B cell (primary cell): ENCODE measurements at regions not wholly inside any gene's neighbourhood (a gene's known extent, or its start where the extent isn't known, plus 50 kb on each side); places are given as distances from the start of the nearest gene placed in this dataset.

Source experiments
- ATAC-seq: fragments of 200-7000 bp; cut with Tn5 transposase; one replicate; pipeline ENCODE4 v1.10.0; 2021; ENCODE audit warnings: low read depth, mild to moderate bottlenecking, moderate number of reproducible peaks, moderate library complexity
- CTCF ChIA-PET: fragments of 350-600 bp; sonication (Branson Sonifier 250); formaldehyde crosslinking; loops from one replicate; lab custom pipeline; 2021; ENCODE audit warnings: antibody characterized with exemption, inconsistent platforms; lab: Charles Lee
- POLR2A ChIA-PET: fragments of 350-600 bp; sonication (Branson Sonifier 250); formaldehyde crosslinking; loops from one replicate; lab custom pipeline; 2021; ENCODE audit warnings: antibody characterized with exemption; lab: Charles Lee
- DNase-seq: peaks from one replicate; pipeline ENCODE4 v3.0.0; 2013
- H2AFZ ChIP-seq: 2 replicates; pipeline ENCODE4 v1.6.1; 2012; ENCODE audit warnings: mild to moderate bottlenecking, low read depth, low read length; ENCODE audit not compliant: insufficient read depth, poor library complexity, severe bottlenecking
- H3K27ac ChIP-seq, 2 donors: 1 replicate in 1 of 2; 2 replicates in 1 of 2; pipeline ENCODE4 v1.5.1; 2012 to 2013; ENCODE audit warnings: low read length in 2 of 2, mild to moderate bottlenecking in 2 of 2, moderate library complexity in 1 of 2
- H3K27me3 ChIP-seq, 4 experiments: fragments of 200-600 bp in 1 of 4; sonication (generic) in 1 of 4; replicated peaks in 1 of 4; 1 replicate in 2 of 4; 2 replicates in 2 of 4; pipeline versions ENCODE4 v1.6.1 to v1.7.0; 2013 to 2016; ENCODE audit warnings: low read length in 3 of 4, mild to moderate bottlenecking in 2 of 4, mixed read lengths in 1 of 4, moderate library complexity in 1 of 4; ENCODE audit not compliant: insufficient read depth in 4 of 4, control insufficient read depth in 3 of 4; ENCODE audit errors: control extremely low read depth in 1 of 4
- H3K36me3 ChIP-seq, 2 experiments: replicated peaks in 1 of 2; 1 replicate in 1 of 2; 2 replicates in 1 of 2; pipeline versions ENCODE4 v1.6.1 to v1.7.1; 2013; ENCODE audit warnings: low read length in 1 of 2; ENCODE audit not compliant: insufficient read depth in 2 of 2, control insufficient read depth in 1 of 2; ENCODE audit errors: control extremely low read depth in 1 of 2, extremely low read depth in 1 of 2
- H3K4me1 ChIP-seq, 2 donors: fragments of 200-600 bp in 1 of 2; sonication (generic) in 1 of 2; 1 replicate in 1 of 2; 2 replicates in 1 of 2; pipeline versions ENCODE4 v1.5.1 to v1.6.1; 2013 to 2017; ENCODE audit warnings: low read length in 2 of 2; ENCODE audit not compliant: control insufficient read depth in 2 of 2, insufficient read depth in 2 of 2
- H3K4me2 ChIP-seq: replicated peaks from 2 replicates; pipeline ENCODE3; 2012; ENCODE audit warnings: mild to moderate bottlenecking, low read depth, low read length; ENCODE audit not compliant: poor library complexity, severe bottlenecking
- H3K4me3 ChIP-seq, 5 experiments: fragments of 200-600 bp in 1 of 5; sonication (generic) in 1 of 5; 1 replicate in 3 of 5; 2 replicates in 2 of 5; pipeline versions ENCODE4 v1.5.1 to v1.7.0; 2011 to 2016; ENCODE audit warnings: low read length in 4 of 5, mild to moderate bottlenecking in 4 of 5, low read depth in 2 of 5, control low read depth in 1 of 5, moderate library complexity in 1 of 5; ENCODE audit not compliant: insufficient read depth in 1 of 5; ENCODE audit errors: control extremely low read depth in 1 of 5, extremely low read depth in 1 of 5
- H3K79me2 ChIP-seq: fragments of 200-600 bp; sonication (generic); one replicate; pipeline ENCODE4 v1.6.0; 2016; ENCODE audit warnings: low read length; ENCODE audit not compliant: control insufficient read depth, insufficient read depth
- H3K9ac ChIP-seq: fragments of 200-600 bp; sonication (generic); 2 replicates; pipeline ENCODE4 v1.6.1; 2017; ENCODE audit warnings: mild to moderate bottlenecking, low read length, moderate library complexity
- H3K9me3 ChIP-seq, 3 donors: one replicate each; pipeline versions ENCODE4 v1.6.1 to v1.7.1; 2013; ENCODE audit warnings: low read length in 2 of 3; ENCODE audit not compliant: control insufficient read depth in 2 of 3, insufficient read depth in 1 of 3; ENCODE audit errors: control extremely low read depth in 1 of 3
- H4K20me1 ChIP-seq: 2 replicates; pipeline ENCODE4 v1.6.0; 2012; ENCODE audit warnings: mild to moderate bottlenecking, low read length; ENCODE audit not compliant: insufficient read depth, control insufficient read depth, poor library complexity, severe bottlenecking
- H3K27ac Mint-ChIP-seq: one replicate; pipeline ENCODE4 v1.8.0; 2021; ENCODE audit warnings: mixed read lengths
- H3K27me3 Mint-ChIP-seq: one replicate; pipeline ENCODE4 v1.8.0; 2021; ENCODE audit warnings: mixed read lengths
- H3K4me1 Mint-ChIP-seq: one replicate; pipeline ENCODE4 v1.8.0; 2021; ENCODE audit warnings: mixed read lengths
- H3K4me3 Mint-ChIP-seq: one replicate; pipeline ENCODE4 v1.8.0; 2021; ENCODE audit warnings: mixed read lengths
- H3K9me3 Mint-ChIP-seq: one replicate; pipeline ENCODE4 v1.8.0; 2022; ENCODE audit warnings: mixed read lengths; ENCODE audit not compliant: insufficient read depth
- EZH2 ChIP-seq: IDR thresholded peaks from 2 replicates; pipeline ENCODE4 v1.6.1; 2012; ENCODE audit warnings: borderline replicate concordance, low read depth, mild to moderate bottlenecking, moderate library complexity, low read length; ENCODE audit not compliant: insufficient read depth, poor library complexity, severe bottlenecking
- WGBS: methylation state at CpG from one replicate; pipeline ENCODE4 v1.1.5; 2013; ENCODE audit warnings: missing lambda C conversion rate; ENCODE audit not compliant: insufficient coverage; 5-methylcytosine and 5-hydroxymethylcytosine counted together
- intact Hi-C: fragments of 100-400 bp; cut with micrococcal nuclease; formaldehyde crosslinking; loops from one replicate; pipeline ENCODE4 v1.10.0; 2022
- TF ChIP-seq, protein P1 (sequence below): fragments of 200-600 bp; IDR thresholded peaks from one replicate; pipeline ENCODE4 v1.8.0; 2022; ENCODE audit warnings: antibody characterized with exemption, mild to moderate bottlenecking

DNA sequence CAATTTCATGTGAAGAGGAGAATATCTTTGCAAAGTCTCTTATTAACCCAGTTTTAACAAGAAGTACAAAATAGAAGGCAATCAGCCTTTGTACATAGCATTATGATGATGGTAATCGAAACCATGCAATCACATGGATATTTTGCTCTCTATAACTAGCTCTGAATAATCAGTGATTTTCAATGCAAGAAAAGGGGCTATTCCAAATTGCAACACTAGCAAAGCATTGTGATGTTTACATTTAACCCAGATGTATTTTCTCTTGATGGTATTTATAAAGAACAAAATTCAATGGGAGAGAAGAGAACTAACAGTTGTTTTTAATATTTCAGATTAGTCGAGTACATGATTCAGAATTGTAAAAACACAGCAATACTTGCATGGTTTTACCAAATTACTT is 437.5 kb upstream of the DMAC1 start:
- H3K4me1 Mint-ChIP-seq: no peaks in the 10 kb centered on the region
- WGBS: no CpG with 5 or more reads among the region's 2 CpGs
- Histone ChIP-seq H4K20me1 (no peaks in the 10 kb centered on the region), H3K4me1 (no peaks in the 10 kb centered on the region), H3K4me2 (no peak overlapping the region), H3K79me2 (no peaks in the 10 kb centered on the region), H3K27ac (no peak overlapping the region), H3K4me3 (no peak overlapping the region), H3K36me3 (no peaks in the 10 kb centered on the region), H3K9me3 (no peaks in the 10 kb centered on the region), H3K27me3 (peaks cover 0 to 2% (median 0%) of the 10 kb centered on the region in 4 experiments), H2AFZ (no peak overlapping the region), H3K9ac (no peak overlapping the region)
- peaks cover 4% of the 10 kb centered on the region for H3K27me3 Mint-ChIP-seq
- DNase-seq (no peak), ATAC-seq (no peak)
- no peak for TF ChIP-seq EZH2
- TF ChIP-seq, protein P1, sequence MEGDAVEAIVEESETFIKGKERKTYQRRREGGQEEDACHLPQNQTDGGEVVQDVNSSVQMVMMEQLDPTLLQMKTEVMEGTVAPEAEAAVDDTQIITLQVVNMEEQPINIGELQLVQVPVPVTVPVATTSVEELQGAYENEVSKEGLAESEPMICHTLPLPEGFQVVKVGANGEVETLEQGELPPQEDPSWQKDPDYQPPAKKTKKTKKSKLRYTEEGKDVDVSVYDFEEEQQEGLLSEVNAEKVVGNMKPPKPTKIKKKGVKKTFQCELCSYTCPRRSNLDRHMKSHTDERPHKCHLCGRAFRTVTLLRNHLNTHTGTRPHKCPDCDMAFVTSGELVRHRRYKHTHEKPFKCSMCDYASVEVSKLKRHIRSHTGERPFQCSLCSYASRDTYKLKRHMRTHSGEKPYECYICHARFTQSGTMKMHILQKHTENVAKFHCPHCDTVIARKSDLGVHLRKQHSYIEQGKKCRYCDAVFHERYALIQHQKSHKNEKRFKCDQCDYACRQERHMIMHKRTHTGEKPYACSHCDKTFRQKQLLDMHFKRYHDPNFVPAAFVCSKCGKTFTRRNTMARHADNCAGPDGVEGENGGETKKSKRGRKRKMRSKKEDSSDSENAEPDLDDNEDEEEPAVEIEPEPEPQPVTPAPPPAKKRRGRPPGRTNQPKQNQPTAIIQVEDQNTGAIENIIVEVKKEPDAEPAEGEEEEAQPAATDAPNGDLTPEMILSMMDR: no peak
- no peak overlapping the region for H3K27ac Mint-ChIP-seq
- H3K4me3 Mint-ChIP-seq: no peak overlapping the region
- H3K9me3 Mint-ChIP-seq: no peaks in the 10 kb centered on the region
- intact Hi-C loops: no loop called here
- CTCF ChIA-PET: no interaction called here
- POLR2A ChIA-PET: no interaction called here

DNA sequence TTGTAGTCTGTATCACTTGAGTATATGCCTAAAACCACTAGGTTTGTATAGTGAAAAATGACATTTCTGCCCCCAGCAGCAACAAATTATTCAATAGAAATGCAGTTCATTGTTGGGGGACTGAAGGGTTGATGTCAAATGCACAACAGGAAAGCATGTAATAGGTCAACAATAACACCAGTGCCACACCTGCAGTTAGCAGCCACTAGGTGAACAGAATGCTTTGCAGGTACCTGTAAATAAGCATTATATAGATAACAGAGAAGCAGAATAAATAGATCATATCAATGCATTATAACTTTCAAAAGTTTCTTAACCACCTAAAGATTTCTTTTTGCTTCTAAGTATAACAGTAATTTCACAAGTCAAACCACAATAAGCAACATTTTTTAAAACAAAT is 435.9 kb upstream of the DMAC1 start:
- no peak for TF ChIP-seq EZH2
- TF ChIP-seq, protein P1: no peak
- no peaks in the 10 kb centered on the region for H3K9me3 ChIP-seq
- CTCF ChIA-PET: no interaction called here
- H3K27me3 ChIP-seq: peaks cover 0 to 2% (median 0%) of the 10 kb centered on the region in 4 experiments
- H2AFZ ChIP-seq: no peak overlapping the region
- H3K4me3 Mint-ChIP-seq: no peak overlapping the region
- ATAC-seq (no peak), DNase-seq (no peak)
- no peaks in the 10 kb centered on the region for H3K36me3 ChIP-seq
- H3K79me2 ChIP-seq: no peaks in the 10 kb centered on the region
- no peak overlapping the region for H3K27ac Mint-ChIP-seq
- H3K9me3 Mint-ChIP-seq: no peaks in the 10 kb centered on the region
- no peaks in the 10 kb centered on the region for H4K20me1 ChIP-seq
- H3K4me1 ChIP-seq: no peaks in the 10 kb centered on the region
- H3K27ac ChIP-seq: no peak overlapping the region
- no peak overlapping the region for H3K4me3 ChIP-seq
- H3K27me3 Mint-ChIP-seq: no peaks in the 10 kb centered on the region
- intact Hi-C loops: no loop called here
- H3K4me2 ChIP-seq: no peak overlapping the region
- POLR2A ChIA-PET: no interaction called here
- no peak overlapping the region for H3K9ac ChIP-seq
- no peaks in the 10 kb centered on the region for H3K4me1 Mint-ChIP-seq
